NCI-H2171 (cell line): ENCODE measurements at regions not wholly inside any gene's neighbourhood (a gene's known extent, or its start where the extent isn't known, plus 50 kb on each side); places are given as distances from the start of the nearest gene placed in this dataset.
"Not testable (repeated sequence)": the region's sequence is repeated elsewhere in the genome, so short reads cannot be mapped to it uniquely, and the experiment has no call there.

Source experiments
- DNase-seq: peaks from one replicate; lab custom pipeline; 2025; lab: John Stamatoyannopoulos, UW

DNA sequence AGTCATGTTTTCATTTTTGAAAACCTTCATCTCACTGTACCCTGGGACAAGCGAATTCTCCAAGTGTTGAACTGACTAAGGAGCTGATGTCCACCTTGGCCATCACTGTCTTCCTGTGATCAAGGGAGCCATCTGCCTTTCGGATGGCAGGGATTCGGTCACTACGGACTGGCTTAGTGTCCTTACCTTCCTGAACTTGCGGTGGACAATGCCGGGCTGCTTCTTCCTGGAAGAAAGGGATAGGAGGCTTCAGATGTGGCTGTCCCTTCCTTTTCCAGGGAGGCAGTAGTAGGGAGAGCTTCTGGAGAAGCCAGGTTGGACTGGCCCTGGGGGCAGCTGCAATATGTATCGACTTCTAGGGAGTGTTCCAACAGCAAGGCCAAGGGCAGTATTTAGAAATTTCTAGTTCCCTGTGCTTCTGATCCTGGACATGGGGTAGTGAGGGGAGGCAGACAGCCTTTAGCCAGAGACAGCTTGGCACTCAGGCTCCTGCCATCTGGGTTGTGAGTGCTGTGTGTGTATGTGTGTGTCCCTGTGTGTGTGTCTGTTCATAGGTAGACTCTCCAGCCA is 114.6 kb downstream of the IER5 start:
- no peak for DNase-seq

DNA sequence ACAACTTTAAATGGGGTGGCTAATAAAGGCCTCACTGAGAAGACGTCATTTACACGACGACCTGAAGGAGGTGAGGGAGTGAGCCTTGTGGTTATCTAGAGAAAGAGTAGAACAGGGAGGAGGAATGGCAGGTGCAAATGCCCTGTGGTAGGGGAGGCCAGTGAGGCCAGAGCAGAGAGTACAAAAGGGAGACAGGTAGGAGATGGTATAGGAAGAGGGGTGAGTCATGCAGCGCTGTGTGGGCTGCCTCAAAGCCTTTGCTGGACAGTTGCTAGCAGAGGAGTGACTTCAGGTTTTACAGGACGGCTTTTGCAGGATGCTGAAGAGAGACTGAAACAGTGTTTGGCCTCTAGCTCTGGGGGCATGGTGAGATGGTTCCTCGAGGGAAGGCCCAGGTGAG is 116.0 kb downstream of the IER5 start:
- DNase-seq, result no peak

GRCh38 chr1:181205901-181206300 is 117.4 kb downstream of the IER5 start:
- DNase-seq, result no peak

DNA sequence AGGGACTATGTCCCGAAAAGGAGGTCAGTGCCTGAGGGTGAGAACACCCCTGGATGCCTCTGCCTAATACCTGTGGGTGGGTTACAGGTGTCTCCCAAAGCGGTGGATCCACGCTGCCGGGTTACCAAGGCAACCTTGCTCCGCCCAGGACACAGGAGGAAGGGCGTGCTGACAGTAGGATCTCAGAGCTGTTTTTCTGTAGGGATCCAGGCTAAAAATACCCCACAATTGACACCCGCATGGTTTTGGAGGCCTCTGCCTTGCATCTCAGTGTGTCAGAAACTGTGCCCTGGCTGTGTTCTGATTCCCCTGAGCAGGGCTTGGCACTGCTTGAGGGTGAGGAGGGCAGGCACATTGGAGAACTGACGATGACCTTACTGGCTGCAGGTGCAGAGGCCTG is 118.0 kb downstream of the IER5 start:
- no peak for DNase-seq

DNA sequence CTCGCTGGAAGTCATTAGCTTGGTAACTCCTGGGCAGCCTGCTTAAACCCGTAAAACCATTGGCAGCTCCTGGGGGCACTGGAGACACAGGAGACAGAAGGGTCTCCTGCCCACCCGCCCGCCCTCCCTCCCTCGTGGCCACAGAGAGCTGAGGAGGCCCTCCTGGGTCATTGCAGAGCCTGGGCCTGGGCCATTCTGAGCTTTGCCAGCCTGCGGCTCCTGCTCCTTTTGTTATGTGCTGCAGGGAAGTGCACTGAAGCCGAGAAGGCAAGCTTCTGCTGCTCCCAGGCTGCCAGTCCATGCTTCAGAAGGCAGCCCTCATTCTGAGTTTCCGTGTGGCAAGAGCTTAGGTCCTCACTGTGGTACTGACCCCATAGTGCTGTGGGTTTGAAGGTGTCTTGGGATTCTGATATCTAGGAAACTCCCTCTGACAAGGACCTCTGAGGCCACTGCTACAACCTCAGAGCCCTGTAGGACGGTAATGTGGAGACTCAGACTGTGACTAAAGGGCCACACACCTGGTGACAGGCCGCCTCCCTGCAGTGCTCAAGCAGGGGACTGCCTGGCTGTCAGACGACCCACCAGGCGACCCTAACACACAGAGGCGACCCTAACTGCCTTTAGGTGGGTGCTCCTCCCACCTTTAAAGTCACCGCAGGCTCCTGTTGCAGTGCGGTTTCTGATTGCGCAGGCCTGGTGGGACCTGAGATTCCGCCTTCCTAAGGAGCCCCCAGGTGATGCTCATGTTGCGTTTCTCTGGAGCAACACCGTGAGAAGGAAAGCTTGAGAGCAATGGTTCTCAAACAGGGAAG is 118.7 kb downstream of the IER5 start:
- DNase-seq, result no peak

DNA sequence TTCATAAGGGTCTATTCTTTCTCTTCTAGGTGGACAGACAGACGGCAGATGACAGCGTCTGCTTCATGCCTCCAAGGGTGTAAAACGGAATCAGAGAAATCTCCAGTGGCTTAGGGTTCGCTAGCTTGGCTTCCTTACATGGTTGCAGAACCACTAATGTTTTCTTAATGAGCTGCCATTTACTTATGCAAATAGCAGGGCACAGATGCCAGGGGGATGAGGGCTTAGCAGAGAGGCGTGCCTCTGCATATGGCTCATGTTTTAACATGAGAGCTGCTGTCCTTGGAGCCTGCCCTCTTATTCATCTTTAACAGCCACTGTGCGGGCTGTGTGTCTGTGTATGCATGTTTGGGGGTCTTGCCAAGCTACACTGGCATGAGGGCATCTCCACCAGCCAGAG is 119.6 kb downstream of the IER5 start:
- DNase-seq, result peak; percentile 59

DNA sequence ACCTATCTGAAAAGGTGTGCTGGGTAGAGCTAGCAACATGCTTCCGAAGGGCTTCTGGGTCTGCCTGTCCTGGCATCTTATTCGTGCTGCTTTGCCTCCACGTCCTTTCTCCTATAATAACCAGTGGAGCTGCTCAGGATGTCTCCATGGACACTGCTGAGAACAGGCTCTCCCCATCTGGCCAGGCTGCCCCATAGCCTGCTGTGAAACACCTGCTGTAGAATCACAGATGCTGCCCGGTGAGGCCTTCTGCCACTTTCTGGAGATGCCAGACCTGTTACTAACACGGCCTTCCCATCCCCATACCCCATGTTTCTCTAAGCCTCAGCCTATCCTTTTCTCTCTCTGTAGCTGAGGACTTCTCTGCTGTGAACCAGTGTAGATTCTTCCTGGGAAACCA is 120.5 kb downstream of the IER5 start:
- DNase-seq, result peak; percentile 14

DNA sequence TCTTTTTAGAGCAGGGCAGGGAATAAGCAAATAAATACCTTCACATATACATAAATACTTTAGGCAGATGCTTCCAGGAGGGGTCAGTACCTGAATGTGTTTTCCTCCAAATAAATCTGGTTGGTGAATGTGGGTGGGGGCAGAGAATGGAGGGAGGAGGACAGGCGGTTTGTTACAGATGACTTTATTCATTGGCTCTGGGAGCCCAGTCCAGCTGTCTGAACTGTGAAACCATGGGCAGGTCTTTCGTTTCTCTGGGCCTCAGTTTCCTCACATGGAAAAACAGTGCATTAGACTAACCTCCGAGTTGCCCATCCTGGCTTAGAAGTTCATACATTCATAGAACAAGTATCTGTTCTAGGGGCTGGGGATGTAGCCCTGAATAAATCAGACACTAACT is 124.6 kb downstream of the IER5 start:
- no peak for DNase-seq

DNA sequence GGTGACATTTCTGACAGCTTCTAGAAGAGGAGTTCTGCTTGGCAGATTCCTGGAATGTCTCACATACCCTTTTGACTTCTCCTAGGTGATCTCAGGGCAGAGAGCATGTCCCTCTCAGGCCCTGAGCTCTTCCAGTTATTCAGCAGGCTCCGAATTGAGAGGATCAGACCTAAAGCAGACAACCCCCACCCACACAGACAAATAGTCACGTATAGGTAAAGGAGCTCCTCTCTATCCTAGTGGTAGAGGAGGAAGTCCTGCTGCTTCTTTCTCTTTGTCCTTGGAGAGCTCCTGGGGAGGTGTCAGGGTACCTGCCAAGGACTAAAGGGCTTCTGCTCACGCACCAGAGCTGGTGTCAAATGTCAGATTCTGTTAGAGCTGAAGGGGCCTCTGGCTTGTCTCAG is 128.1 kb downstream of the IER5 start:
- no peak for DNase-seq

- no peak for DNase-seq
Observed at GRCh38 chr1:181219938-181220337, 131.4 kb downstream of the IER5 start.

- DNase-seq, result no peak
Observed at GRCh38 chr1:181221078-181221477, 132.6 kb downstream of the IER5 start.

- no peak for DNase-seq
Observed at GRCh38 chr1:181222972-181223505, 134.5 kb downstream of the IER5 start.

DNA sequence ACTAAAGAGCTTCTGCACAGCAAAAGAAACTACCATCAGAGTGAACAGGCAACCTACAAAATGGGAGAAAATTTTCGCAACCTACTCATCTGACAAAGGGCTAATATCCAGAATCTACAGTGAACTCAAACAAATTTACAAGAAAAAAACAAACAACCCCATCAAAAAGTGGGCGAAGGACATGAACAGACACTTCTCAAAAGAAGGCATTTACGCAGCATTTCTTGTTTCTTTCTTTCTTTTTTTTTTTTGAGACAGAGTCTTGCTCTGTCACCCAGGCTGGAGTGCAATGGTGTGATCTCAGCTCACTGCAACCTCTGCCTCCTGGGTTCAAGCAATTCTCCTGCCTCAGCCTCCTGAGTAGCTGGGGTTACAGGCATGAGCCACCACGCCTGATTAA is 138.2 kb downstream of the IER5 start:
- DNase-seq, result not testable (repeated sequence)

DNA sequence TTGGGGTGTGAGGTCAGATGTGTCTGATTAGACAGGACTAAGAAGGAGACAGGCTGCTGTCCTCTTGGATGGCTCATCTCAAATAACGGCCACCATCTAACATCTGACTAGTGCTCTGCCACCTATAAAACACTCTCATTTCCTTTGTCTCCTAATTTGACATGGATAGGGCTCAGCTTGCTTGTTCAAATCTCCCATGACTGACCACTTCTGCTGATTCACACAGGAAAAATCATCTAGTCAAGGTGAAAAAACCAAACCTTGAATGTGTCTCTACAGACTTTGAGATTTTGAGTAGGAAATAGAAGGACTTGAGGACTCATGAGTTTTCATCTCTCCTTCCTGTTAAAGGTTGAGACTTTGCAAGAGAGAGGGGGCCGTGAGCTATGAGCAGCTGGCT is 150.6 kb downstream of the IER5 start:
- no peak for DNase-seq

DNA sequence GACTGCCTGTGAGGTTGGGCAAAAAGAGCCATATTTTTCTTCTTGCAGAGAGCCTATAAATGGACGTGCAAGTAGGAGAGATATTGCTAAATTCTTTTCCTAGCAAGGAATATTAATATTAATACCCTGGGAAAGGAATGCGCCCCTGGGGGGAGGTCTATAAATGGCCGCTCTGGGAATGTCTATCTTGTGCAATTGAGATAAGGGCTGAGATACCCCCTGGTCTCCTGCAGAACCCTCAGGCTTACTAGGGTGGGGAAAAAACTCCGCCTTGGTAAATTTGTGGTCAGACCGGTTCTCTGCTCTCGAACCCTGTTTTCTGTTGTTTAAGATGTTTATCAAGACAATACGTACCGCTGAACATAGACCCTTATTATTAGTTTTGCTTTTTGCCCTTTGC is 157.8 kb downstream of the IER5 start:
- not testable (repeated sequence) for DNase-seq

DNA sequence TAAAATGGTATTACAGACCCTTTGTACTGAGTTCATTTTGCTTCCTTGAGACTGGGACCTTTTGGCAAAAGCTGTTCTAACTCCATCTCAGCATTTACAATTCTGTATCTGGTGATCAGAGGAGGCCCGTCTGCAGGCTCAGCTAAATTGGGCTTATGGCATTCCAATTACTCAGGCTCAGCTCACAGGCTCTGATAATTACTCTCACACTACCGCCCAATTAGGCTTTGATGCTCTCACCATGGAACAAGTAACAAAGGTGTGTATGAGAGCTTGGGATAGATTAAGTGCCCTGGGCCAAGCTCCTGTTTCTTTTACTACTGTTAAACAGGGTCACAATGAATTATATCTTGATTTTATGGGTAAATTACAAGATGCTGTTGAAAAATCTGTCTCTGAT is 159.9 kb downstream of the IER5 start:
- not testable (repeated sequence) for DNase-seq

- DNase-seq, result no peak
Observed at GRCh38 chr1:181249186-181249585, 160.7 kb downstream of the IER5 start.

- DNase-seq, result no peak
Observed at GRCh38 chr1:181250038-181250437, 161.5 kb downstream of the IER5 start.

- DNase-seq, result no peak
Observed at GRCh38 chr1:181251001-181251712, 162.7 kb downstream of the IER5 start.

DNA sequence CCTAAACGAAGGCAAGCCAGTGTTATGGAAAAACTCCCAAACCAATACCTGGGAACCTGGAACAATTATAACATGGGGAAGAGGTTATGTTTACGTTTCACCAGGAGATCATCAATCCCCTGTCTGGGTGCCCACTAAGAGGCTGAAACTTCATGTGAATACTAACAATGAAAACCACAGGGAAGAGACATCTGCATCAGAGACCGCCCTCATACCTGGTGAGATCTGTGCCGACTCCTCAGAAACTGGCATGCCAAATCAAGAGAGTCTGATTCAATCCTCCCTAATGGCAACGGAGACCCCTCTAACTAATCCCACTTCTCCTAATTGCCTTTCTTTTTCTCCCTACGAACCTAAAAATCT is 163.2 kb downstream of the IER5 start:
- no peak for DNase-seq

DNA sequence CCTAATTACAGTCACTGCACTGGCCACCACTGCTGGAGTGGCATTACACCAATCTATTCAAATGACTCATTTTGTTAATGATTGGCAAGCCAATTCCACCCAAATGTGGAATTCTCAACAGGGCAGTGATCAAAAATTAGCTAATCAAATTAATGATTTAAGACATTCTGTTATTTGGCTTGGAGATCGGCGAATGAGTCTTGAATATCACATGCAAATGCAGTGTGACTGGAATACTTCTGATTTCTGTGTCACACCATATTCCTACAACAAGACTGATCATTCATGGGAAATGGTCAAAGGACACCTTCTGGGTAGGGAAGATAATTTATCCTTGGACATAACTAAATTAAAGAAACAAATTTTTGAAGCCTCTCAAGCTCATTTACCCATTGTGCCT is 165.1 kb downstream of the IER5 start:
- DNase-seq, result not testable (repeated sequence)

- DNase-seq, result no peak
Observed at GRCh38 chr1:181255270-181255929, 166.9 kb downstream of the IER5 start.

- DNase-seq, result no peak
Observed at GRCh38 chr1:181257117-181257516, 168.6 kb downstream of the IER5 start.
